ENCODE measurements at regions not wholly inside any gene's neighbourhood (a gene's known extent, or its start where the extent isn't known, plus 50 kb on each side); places are given as distances from the start of the nearest gene placed in this dataset.

- TF ChIP-seq CTCF (IDR thresholded peaks at IDR 0.05), result no peak
- no peak for TF ChIP-seq ZFX (IDR thresholded peaks at IDR 0.05; ENCODE audit: borderline replicate concordance)
Observed at GRCh38 chr10:105986912-105987635, 1177.4 kb downstream of the SORCS1 start.

All from 22Rv1 (cell line).